Ecto neural progenitor cell (in vitro differentiated cells): ENCODE measurements at regions not wholly inside any gene's neighbourhood (a gene's known extent, or its start where the extent isn't known, plus 50 kb on each side); places are given as distances from the start of the nearest gene placed in this dataset.

Source experiments
- DNase-seq: peaks from one replicate; pipeline ENCODE4 v3.0.0-alpha.2; 2018; ENCODE audit warnings: low spot score

- no peak for DNase-seq
These were observed 265.8 kb downstream of the SYK start for GRCh38 chr9:91067306-91067860.

- DNase-seq, result no peak
These were observed 269.8 kb downstream of the SYK start for GRCh38 chr9:91071184-91071990.

GRCh38 chr9:91073049-91073810 is 271.6 kb downstream of the SYK start:
- no peak for DNase-seq

GRCh38 chr9:91073811-91074771 is 272.5 kb downstream of the SYK start:
- no peak for DNase-seq

GRCh38 chr9:91074866-91075265 is 273.2 kb downstream of the SYK start:
- DNase-seq, result no peak

- no peak for DNase-seq
These were observed 273.7 kb downstream of the SYK start for GRCh38 chr9:91075279-91075678.

- no peak for DNase-seq
These were observed 276.2 kb downstream of the SYK start for GRCh38 chr9:91077624-91078368.

GRCh38 chr9:91078369-91078695 is 276.7 kb downstream of the SYK start:
- DNase-seq, result no peak

GRCh38 chr9:91082731-91083130 is 279.0 kb downstream of the AUH start:
- no peak for DNase-seq

- DNase-seq, result no peak
These were observed 276.7 kb downstream of the AUH start for GRCh38 chr9:91084896-91085516.

GRCh38 chr9:91085517-91086291 is 276.0 kb downstream of the AUH start:
- no peak for DNase-seq

GRCh38 chr9:91086657-91087461 is 274.9 kb downstream of the AUH start:
- no peak for DNase-seq

- DNase-seq, result no peak
These were observed 274.3 kb downstream of the AUH start for GRCh38 chr9:91087462-91087759.

- no peak for DNase-seq
These were observed 272.2 kb downstream of the AUH start for GRCh38 chr9:91089405-91090129.

- no peak for DNase-seq
These were observed 271.6 kb downstream of the AUH start for GRCh38 chr9:91090130-91090410.

GRCh38 chr9:91092214-91092613 is 269.5 kb downstream of the AUH start:
- no peak for DNase-seq

- DNase-seq, result no peak
These were observed 267.2 kb downstream of the AUH start for GRCh38 chr9:91094324-91095088.

GRCh38 chr9:91098203-91098850 is 263.4 kb downstream of the AUH start:
- no peak for DNase-seq
